ENCODE measurements at regions not wholly inside any gene's neighbourhood (a gene's known extent, or its start where the extent isn't known, plus 50 kb on each side); places are given as distances from the start of the nearest gene placed in this dataset.

DNA sequence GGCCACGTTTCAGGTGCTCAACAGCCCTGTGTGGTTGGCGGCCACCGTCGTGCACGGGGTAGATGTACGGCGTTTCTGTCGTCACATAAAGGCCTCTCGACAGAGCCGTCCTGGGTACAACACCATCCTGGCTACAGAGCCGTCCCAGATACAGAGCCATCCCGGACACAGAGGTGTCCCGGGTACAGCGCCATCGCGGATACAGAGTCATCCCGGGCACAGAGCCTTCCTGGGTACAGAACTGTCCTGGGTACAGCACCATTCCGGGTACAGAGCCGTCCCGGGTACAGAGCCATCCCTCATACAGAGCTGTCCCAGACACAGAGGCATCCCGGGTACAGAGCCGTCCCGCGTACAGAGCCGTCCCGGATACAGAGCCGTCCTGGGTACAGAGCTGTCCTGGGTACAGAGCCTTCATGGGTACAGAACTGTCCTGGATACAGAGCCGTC lies 222.7 kb upstream of the SOX1 start:
- in situ Hi-C loops (cut with HindIII; ENCODE audit: low pct_unique_long_range_greater_than_20kb, low sequenced_read_pairs): no loop called here
- TF ChIP-seq JUND (IDR thresholded peaks at IDR 0.05; ENCODE audit: low read depth): no peak
- no peak for DNase-seq (ENCODE audit: low read depth in 1 of 2, low spot score in 1 of 2)

DNA sequence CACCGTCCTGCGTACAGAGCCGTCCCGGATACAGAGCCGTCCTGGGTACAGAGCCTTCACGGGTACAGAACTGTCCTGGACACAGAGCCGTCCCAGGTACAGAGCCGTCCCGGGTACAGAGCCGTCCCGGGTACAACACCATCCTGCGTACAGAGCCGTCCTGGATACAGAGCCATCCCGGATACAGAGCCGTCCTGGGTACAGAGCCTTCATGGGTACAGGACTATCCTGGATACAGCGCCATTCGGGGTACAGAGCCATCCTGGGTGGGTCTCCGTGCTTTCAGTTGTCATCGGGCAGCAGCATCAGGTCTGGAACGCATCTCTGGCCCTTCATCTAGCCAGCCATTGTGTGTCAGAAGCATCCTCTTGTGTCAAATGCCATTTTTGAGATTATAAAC lies 222.3 kb upstream of the SOX1 start:
- in situ Hi-C loops (cut with HindIII; ENCODE audit: low pct_unique_long_range_greater_than_20kb, low sequenced_read_pairs): no loop called here
- TF ChIP-seq JUND (IDR thresholded peaks at IDR 0.05; ENCODE audit: low read depth): no peak
- DNase-seq (ENCODE audit: low read depth in 1 of 2, low spot score in 1 of 2): no peak

DNA sequence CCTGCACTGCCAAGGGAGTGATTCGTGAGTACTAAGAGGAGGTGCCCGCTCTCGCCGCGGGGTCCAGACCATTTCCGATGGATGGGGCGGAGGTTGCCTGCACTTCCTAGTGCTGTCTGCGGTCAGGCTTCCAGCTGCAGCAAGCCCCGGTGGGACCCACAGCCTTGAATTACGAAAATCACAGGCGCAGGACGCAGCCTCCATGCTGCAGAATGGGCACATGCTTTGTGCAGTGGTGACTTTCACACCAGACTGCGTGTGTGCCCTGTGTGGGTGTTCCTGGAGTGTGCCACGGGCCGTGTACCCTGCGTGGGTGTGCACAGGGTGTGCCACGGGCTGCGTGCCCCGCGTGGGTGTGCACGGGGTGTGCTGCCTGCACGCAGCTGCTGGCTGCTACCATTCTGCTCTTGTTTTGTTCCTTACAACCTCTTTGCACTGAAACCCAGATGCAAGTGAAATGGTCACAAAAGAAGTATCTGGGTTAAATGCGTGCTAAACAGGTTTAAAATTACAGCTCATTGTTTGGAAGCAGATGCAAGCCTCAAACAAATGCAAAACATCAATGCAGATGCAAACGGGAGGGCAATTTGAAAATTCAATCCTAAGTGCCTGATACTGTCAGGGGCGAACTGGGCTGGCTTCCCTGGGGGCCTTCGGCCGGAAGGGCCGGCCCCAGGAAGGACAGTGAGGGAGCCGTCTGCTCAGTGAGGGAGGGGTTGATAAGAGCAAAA lies 221.2 kb upstream of the SOX1 start:
- no peak for TF ChIP-seq JUND (IDR thresholded peaks at IDR 0.05; ENCODE audit: low read depth)
- DNase-seq (ENCODE audit: low read depth in 1 of 2, low spot score in 1 of 2): no peak
- in situ Hi-C loops (cut with HindIII; ENCODE audit: low pct_unique_long_range_greater_than_20kb, low sequenced_read_pairs): no loop called here

DNA sequence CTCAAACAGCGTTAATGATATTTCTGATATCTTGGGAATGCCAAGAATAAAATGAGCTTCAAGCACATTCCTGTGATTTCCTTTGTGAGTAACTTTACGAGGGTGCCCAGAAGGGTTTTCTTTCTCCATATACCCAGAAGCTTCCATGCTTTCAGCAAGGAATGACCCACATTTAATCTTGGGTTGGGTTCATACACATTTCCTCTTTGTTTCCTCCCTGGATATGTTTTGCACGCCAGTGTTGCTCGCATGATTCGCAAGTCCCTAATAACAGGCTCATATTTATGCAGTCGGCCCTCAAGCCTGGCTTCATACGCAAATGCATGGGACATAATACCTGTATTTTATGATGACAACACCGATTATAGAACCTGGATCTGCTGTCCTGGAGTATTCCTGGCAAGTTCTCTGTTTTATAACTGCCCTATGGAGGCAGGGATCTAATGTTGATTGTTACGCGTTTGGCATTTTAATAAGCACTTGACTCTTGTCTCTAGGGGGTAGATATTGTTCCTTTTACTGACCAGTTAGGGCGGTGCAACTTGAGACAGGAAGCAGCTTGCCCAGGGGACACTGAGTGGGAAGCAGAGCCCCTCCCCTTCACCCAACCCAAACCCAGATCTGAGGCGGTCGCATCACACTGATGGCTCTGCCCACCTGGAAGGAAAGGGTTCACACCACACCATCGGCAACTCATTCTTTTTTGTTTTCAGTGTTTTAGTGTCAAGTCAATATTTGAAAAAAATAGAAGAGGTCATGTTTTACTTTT lies 220.4 kb upstream of the SOX1 start:
- in situ Hi-C loops (cut with HindIII; ENCODE audit: low pct_unique_long_range_greater_than_20kb, low sequenced_read_pairs): no loop called here
- no peak for DNase-seq (ENCODE audit: low read depth in 1 of 2, low spot score in 1 of 2)
- TF ChIP-seq JUND (IDR thresholded peaks at IDR 0.05; ENCODE audit: low read depth): no peak

DNA sequence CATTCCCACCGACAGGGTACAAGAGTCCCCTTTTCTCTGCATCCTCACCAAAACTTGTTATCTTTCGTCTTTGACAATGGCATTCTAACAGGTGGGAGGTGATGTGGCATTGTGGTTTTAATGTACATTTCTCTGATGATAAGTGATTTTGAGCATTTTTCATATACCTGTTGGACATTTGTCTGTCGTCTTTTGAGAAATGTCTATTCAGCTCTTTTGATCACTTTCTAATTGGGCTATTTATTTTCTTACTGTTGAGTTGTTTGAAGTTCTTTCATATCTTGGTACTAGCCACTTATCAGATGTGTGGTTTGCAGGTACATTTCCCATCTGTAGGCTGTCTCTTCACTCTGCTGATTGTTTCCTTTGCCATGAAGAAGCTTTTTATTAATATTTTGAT lies 219.0 kb upstream of the SOX1 start:
- DNase-seq (ENCODE audit: low read depth in 1 of 2, low spot score in 1 of 2): no peak
- TF ChIP-seq JUND (IDR thresholded peaks at IDR 0.05; ENCODE audit: low read depth): no peak
- in situ Hi-C loops (cut with HindIII; ENCODE audit: low pct_unique_long_range_greater_than_20kb, low sequenced_read_pairs): no loop called here

DNA sequence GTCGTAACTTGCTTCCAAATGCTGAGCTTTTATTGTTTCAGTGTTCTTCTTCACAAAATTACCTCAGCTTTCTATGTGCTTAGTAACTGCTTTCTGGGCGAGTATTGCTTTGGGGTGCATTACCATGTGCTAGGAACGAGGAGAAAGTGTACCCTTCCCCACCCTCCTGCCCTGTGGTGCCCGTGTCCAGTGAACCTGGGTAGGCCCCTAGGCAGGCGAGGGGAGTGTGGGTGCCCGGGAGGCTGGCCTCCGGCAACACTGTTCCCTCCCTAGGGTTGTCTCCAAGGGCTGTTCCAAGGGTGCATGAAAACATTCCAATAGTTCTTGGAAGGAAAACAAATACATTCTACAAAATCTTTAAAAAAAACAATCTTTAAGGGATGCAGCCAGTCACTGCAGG lies 216.5 kb upstream of the SOX1 start:
- DNase-seq (ENCODE audit: low read depth in 1 of 2, low spot score in 1 of 2): no peak
- no peak for TF ChIP-seq JUND (IDR thresholded peaks at IDR 0.05; ENCODE audit: low read depth)
- in situ Hi-C loops (cut with HindIII; ENCODE audit: low pct_unique_long_range_greater_than_20kb, low sequenced_read_pairs): no loop called here

DNA sequence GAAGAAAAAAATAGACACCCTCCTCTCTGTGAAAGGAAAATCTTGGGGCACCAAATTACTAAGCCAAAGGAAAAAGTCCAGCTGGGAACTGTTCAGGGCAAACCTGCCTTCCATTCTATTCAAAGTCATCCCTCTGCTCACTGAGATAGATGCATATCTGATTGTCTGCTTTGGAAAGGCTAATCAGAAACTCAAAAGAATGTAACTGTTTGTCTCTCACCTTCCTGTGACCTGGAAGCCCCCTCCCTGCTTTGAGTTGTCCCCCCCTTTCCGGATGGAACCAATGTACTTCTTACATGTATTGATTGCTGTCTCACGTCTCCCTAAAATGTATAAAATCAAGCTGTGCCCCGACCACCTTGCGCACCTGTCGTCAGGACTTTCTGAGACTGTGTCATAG lies 216.0 kb upstream of the SOX1 start:
- in situ Hi-C loops (cut with HindIII; ENCODE audit: low pct_unique_long_range_greater_than_20kb, low sequenced_read_pairs): no loop called here
- TF ChIP-seq JUND (IDR thresholded peaks at IDR 0.05; ENCODE audit: low read depth): no peak
- no peak for DNase-seq (ENCODE audit: low read depth in 1 of 2, low spot score in 1 of 2)

DNA sequence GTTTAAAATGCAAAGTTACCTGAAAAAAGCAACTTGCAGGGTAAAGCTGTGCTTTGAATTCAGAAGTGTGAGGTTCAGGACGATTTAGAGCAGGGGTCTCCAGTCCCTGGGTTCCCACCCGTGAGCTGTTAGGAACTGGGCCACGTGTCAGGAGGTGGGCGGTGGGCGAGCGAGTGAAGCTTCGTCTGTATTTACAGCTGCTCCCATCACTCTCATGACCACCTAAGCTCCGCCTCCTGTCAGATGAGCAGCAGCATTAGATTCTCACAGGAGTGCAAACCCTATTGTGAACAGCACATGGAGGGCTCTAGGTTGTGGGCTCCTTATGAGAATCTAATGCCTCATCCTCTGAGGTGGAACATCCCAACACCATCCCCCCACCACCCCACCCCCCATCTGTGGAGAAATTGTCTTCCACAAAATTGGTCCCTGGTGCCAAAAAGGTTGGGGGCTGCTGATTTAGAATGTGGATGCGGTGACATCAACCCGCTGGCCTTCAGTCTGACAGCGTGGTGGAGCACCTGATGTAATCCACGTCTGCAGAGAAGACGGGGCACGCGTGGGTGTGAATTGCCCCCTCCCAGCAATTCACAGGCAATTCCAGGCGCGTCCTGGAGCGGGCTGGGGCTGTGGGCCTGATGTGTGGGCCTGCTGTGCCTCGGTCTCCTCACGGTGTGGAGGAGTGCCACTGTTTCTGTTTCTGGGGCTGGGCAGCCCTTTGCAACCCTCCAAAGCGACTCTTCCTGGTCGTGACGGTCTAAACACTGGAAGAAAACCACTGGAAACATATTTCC lies 214.0 kb upstream of the SOX1 start:
- in situ Hi-C loops (cut with HindIII; ENCODE audit: low pct_unique_long_range_greater_than_20kb, low sequenced_read_pairs): no loop called here
- no peak for TF ChIP-seq JUND (IDR thresholded peaks at IDR 0.05; ENCODE audit: low read depth)
- no peak for DNase-seq (ENCODE audit: low read depth in 1 of 2, low spot score in 1 of 2)

DNA sequence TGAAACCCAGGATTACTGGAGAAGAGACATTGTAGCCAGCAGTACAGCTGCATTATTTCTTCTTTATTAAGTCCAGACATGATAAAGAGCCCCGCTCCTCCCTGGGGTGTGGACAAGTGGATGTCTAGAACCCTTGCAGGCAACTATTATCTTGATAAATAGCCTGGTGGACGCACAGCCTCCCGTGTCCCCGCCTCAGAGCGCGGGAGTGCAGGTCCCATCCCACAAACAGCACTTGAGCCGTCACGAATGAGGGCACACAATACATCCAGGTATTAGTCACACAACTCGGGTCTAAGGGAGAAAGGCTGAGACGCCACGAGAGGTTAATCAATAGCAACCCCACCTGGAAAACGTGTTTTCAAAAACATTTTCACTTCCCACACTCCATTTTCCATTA lies 213.2 kb upstream of the SOX1 start:
- in situ Hi-C loops (cut with HindIII; ENCODE audit: low pct_unique_long_range_greater_than_20kb, low sequenced_read_pairs): no loop called here

DNA sequence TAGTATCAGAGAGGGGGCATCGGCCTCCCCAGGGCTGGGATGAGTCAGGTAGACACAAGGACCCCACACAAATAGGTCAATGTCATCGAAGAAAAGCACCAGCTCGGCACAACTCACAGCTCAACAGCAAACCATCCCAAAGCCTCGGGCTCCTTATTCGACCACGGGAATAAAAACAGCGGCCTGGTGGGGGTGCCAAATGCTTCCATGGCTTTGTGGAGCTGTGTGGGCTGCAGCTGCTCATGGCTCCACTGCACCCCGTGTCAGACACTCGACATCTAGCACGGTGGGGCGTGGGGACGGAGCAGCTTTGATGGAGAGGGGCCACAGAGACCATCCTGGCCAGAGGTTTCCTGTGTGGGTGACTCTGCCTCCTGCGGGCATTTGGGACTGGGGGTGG lies 212.5 kb upstream of the SOX1 start:
- in situ Hi-C loops (cut with HindIII; ENCODE audit: low pct_unique_long_range_greater_than_20kb, low sequenced_read_pairs): no loop called here

More for the DNA sequence above, 213.2 kb upstream of the SOX1 start:
- no peak for TF ChIP-seq JUND (IDR thresholded peaks at IDR 0.05; ENCODE audit: low read depth)
- no peak for DNase-seq (ENCODE audit: low read depth in 1 of 2, low spot score in 1 of 2)

DNA sequence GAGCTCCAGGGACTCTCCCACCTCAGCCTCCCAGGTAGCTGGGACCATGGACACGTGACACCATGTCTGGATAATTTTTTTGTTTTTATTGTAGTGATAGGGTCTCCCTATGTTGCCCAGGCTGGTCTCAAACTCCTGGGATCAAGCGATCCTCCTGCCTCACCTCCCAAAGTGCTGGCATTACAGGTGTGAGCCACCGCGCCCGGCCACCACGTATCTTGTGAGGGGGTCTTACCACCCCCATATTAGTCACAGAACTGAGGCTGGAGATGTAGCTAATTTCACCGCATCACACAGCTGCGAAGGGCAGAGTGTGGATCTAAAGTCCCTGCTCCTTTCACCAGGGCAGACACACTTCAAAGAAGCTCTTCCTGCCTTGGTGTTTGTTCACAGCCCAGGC lies 211.8 kb upstream of the SOX1 start:
- no peak for TF ChIP-seq JUND (IDR thresholded peaks at IDR 0.05; ENCODE audit: low read depth)
- in situ Hi-C loops (cut with HindIII; ENCODE audit: low pct_unique_long_range_greater_than_20kb, low sequenced_read_pairs): no loop called here
- no peak for DNase-seq (ENCODE audit: low read depth in 1 of 2, low spot score in 1 of 2)

More for the DNA sequence above, 212.5 kb upstream of the SOX1 start:
- no peak for DNase-seq (ENCODE audit: low read depth in 1 of 2, low spot score in 1 of 2)
- TF ChIP-seq JUND (IDR thresholded peaks at IDR 0.05; ENCODE audit: low read depth): no peak

DNA sequence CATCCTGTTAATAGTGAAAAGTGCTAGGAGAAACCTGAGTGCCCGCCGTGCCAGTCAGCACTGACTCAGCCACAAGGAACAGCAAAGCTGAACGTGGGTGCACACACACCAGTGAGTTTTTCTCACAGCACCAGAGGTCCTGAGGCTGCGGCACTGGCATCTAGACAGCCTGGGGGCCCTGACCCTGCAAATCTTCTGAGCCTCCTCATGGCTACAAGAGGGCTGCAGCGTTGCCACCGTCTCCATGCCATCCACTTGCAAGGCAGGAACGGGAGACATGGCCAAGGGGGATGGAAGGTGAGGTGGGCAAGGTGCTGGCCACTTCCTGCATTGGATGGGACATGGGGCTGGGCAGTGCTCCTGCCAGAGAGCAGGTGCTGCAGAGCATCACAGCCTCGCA lies 211.2 kb upstream of the SOX1 start:
- DNase-seq (ENCODE audit: low read depth in 1 of 2, low spot score in 1 of 2): no peak
- in situ Hi-C loops (cut with HindIII; ENCODE audit: low pct_unique_long_range_greater_than_20kb, low sequenced_read_pairs): no loop called here
- no peak for TF ChIP-seq JUND (IDR thresholded peaks at IDR 0.05; ENCODE audit: low read depth)

DNA sequence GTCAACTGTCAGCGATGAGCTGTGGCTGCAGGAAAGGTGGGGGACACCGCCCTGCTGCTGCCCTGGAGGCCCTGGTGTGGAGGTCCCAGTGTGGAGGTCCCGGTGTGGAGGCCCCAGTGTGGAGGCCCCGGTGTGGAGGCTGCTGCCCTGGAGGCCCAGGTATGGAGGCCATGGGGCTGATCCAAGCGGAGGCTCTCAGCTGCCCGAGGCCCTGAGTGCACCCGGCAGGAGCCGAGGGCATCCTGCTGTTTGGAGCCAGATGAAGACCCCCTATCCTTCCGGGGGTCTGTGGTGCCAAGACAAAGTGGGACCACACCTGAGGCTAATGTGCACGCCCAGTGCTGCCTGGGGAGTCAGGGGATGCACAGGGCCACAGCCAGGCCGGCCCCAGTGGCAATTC lies 210.4 kb upstream of the SOX1 start:
- no peak for TF ChIP-seq JUND (IDR thresholded peaks at IDR 0.05; ENCODE audit: low read depth)
- DNase-seq (ENCODE audit: low read depth in 1 of 2, low spot score in 1 of 2): no peak
- in situ Hi-C loops (cut with HindIII; ENCODE audit: low pct_unique_long_range_greater_than_20kb, low sequenced_read_pairs): no loop called here

Measured in T47D (cell line).